Liver (tissue), 8 donors: ENCODE measurements at regions not wholly inside any gene's neighbourhood (a gene's known extent, or its start where the extent isn't known, plus 50 kb on each side); places are given as distances from the start of the nearest gene placed in this dataset.

Experiments used
- DNase-seq: peaks from one replicate; pipeline ENCODE4 v3.0.0-alpha.2; 2017; ENCODE audit warnings: low spot score
- H3K27ac ChIP-seq, 2 donors: one replicate each; pipeline ENCODE4 v1.7.0; 2013; ENCODE audit warnings: inconsistent platforms in 2 of 2, low read length in 2 of 2, control low read depth in 1 of 2, low read depth in 1 of 2, mild to moderate bottlenecking in 1 of 2
- H3K27me3 ChIP-seq, 4 donors: one replicate each; pipeline versions ENCODE4 v1.6.1 to v1.7.0; 2013; ENCODE audit warnings: low read length in 3 of 4, inconsistent platforms in 1 of 4, mild to moderate bottlenecking in 1 of 4, moderate library complexity in 1 of 4; ENCODE audit not compliant: control insufficient read depth in 4 of 4, insufficient read depth in 4 of 4
- H3K36me3 ChIP-seq, 4 donors: one replicate each; pipeline versions ENCODE4 v1.6.1 to v1.7.0; 2013; ENCODE audit warnings: low read length in 3 of 4, mild to moderate bottlenecking in 3 of 4, low read depth in 1 of 4, moderate library complexity in 1 of 4; ENCODE audit not compliant: control insufficient read depth in 4 of 4, insufficient read depth in 3 of 4
- H3K4me1 ChIP-seq, 4 donors: one replicate each; pipeline versions ENCODE4 v1.6.1 to v1.7.0; 2013; ENCODE audit warnings: low read length in 3 of 4, mild to moderate bottlenecking in 3 of 4, moderate library complexity in 1 of 4; ENCODE audit not compliant: control insufficient read depth in 4 of 4, insufficient read depth in 4 of 4
- H3K4me3 ChIP-seq, 3 donors: one replicate each; pipeline versions ENCODE4 v1.6.1 to v1.7.0; 2013; ENCODE audit warnings: low read length in 3 of 3, control low read depth in 1 of 3, low read depth in 1 of 3, mild to moderate bottlenecking in 1 of 3
- H3K9ac ChIP-seq, 2 donors: one replicate each; pipeline ENCODE4 v1.7.0; 2013; ENCODE audit warnings: low read length in 2 of 2, mild to moderate bottlenecking in 2 of 2, moderate library complexity in 2 of 2, control low read depth in 1 of 2, low read depth in 1 of 2
- H3K9me3 ChIP-seq, 4 donors: one replicate each; pipeline versions ENCODE4 v1.6.1 to v1.7.0; 2013; ENCODE audit warnings: low read length in 3 of 4; ENCODE audit not compliant: control insufficient read depth in 4 of 4
- ATF3 ChIP-seq: IDR thresholded peaks from 2 replicates; pipeline ENCODE4 v1.6.1; 2016; ENCODE audit warnings: antibody characterized with exemption
- CTCF ChIP-seq: fragments of 150-350 bp; IDR thresholded peaks from 2 replicates; pipeline ENCODE4 v1.5.1; 2017; ENCODE audit warnings: improper control_type of control experiment, low read depth, low read length; ENCODE audit not compliant: missing input control
- EGR1 ChIP-seq, 2 donors: IDR thresholded peaks; 2 replicates each; pipeline ENCODE4 v1.6.1; 2016 to 2018; ENCODE audit warnings: antibody characterized with exemption in 2 of 2, low read depth in 2 of 2
- FOXA1 ChIP-seq: IDR thresholded peaks from 2 replicates; pipeline ENCODE4 v1.6.1; 2016; ENCODE audit warnings: antibody characterized with exemption
- FOXA2 ChIP-seq: IDR thresholded peaks from 2 replicates; pipeline ENCODE4 v1.6.1; 2016; ENCODE audit warnings: antibody characterized with exemption
- GABPA ChIP-seq, 2 donors: IDR thresholded peaks in 1 of 2; conservative IDR thresholded peaks in 1 of 2; 2 replicates each; pipeline ENCODE4 v1.6.1; 2016; ENCODE audit warnings: antibody characterized with exemption in 2 of 2, mild to moderate bottlenecking in 1 of 2, moderate library complexity in 1 of 2
- HNF4A ChIP-seq, 2 donors: conservative IDR thresholded peaks; 2 replicates each; pipeline ENCODE4 v1.6.1; 2016; ENCODE audit warnings: antibody characterized with exemption in 2 of 2, mild to moderate bottlenecking in 2 of 2
- HNF4G ChIP-seq: IDR thresholded peaks from 2 replicates; pipeline ENCODE4 v1.6.1; 2016; ENCODE audit warnings: antibody characterized with exemption
- JUND ChIP-seq, 2 donors: IDR thresholded peaks; 2 replicates each; pipeline ENCODE4 v1.6.1; 2016; ENCODE audit warnings: antibody characterized with exemption in 2 of 2
- MAX ChIP-seq: IDR thresholded peaks from 2 replicates; pipeline ENCODE4 v1.6.1; 2016; ENCODE audit warnings: antibody characterized with exemption
- NR2F2 ChIP-seq: IDR thresholded peaks from 2 replicates; pipeline ENCODE4 v1.6.1; 2016; ENCODE audit warnings: antibody characterized with exemption
- RAD21 ChIP-seq, 2 donors: IDR thresholded peaks; 2 replicates each; pipeline ENCODE4 v1.6.1; 2016; ENCODE audit warnings: antibody characterized with exemption in 2 of 2, mild to moderate bottlenecking in 2 of 2
- REST ChIP-seq: IDR thresholded peaks from 2 replicates; pipeline ENCODE4 v1.6.1; 2016; ENCODE audit warnings: antibody characterized with exemption, mild to moderate bottlenecking
- RXRA ChIP-seq, 2 donors: IDR thresholded peaks; 2 replicates each; pipeline ENCODE4 v1.6.1; 2017 to 2018; ENCODE audit warnings: antibody characterized with exemption in 2 of 2, mild to moderate bottlenecking in 1 of 2
- SP1 ChIP-seq: IDR thresholded peaks from 2 replicates; pipeline ENCODE4 v1.6.1; 2018; ENCODE audit warnings: antibody characterized with exemption, mild to moderate bottlenecking
- TAF1 ChIP-seq: conservative IDR thresholded peaks from 2 replicates; pipeline ENCODE4 v1.6.1; 2016; ENCODE audit warnings: antibody characterized with exemption, mild to moderate bottlenecking
- YY1 ChIP-seq: IDR thresholded peaks from 2 replicates; pipeline ENCODE4 v1.6.1; 2016; ENCODE audit warnings: antibody characterized with exemption, mild to moderate bottlenecking
- ZBTB33 ChIP-seq: IDR thresholded peaks from 2 replicates; pipeline ENCODE4 v1.6.1; 2016; ENCODE audit warnings: antibody characterized with exemption
- WGBS: extraction: QIAGEN DNeasy Blood & Tissue Kit; methylation state at CpG from one replicate; pipeline ENCODE4 v1.1.7; 2013; 5-methylcytosine and 5-hydroxymethylcytosine counted together
- donor health status: healthy.
- donor health status: healthy.
- donor health status: healthy.
- donor health status: healthy.
- donor health status: healthy.

GRCh38 chr3:176755977-176756376 lies 441.3 kb downstream of the TBL1XR1 start:
- Histone ChIP-seq H3K4me1 (no peaks in the 10 kb centered on the region), H3K27ac (no peak overlapping the region), H3K9ac (no peak overlapping the region), H3K36me3 (no peaks in the 10 kb centered on the region), H3K27me3 (no peaks in the 10 kb centered on the region), H3K4me3 (no peak overlapping the region), H3K9me3 (no peaks in the 10 kb centered on the region)
- no peak for TF ChIP-seq HNF4G
- TF ChIP-seq HNF4A (conservative IDR thresholded peaks at IDR 0.05), result no peak
- TF ChIP-seq FOXA2, result no peak
- DNase-seq, result no peak
- WGBS, result 91% methylated on average over 6 of the region's 6 CpGs

- 44% methylated on average over 1 of the region's 1 CpG for WGBS
- Histone ChIP-seq H3K9ac (no peak overlapping the region), H3K4me1 (no peaks in the 10 kb centered on the region), H3K9me3 (no peaks in the 10 kb centered on the region), H3K27ac (no peak overlapping the region), H3K36me3 (no peaks in the 10 kb centered on the region), H3K27me3 (no peaks in the 10 kb centered on the region), H3K4me3 (no peak overlapping the region)
- TF ChIP-seq CTCF, result no peak
- no peak for TF ChIP-seq REST
- no peak for TF ChIP-seq RXRA (IDR thresholded peaks at IDR 0.05)
- TF ChIP-seq FOXA1, result no peak
- TF ChIP-seq ZBTB33, result no peak
- TF ChIP-seq ATF3, result no peak
- TF ChIP-seq YY1, result no peak
- TF ChIP-seq MAX, result no peak
- no peak for TF ChIP-seq RAD21 (IDR thresholded peaks at IDR 0.05)
- no peak for TF ChIP-seq GABPA (IDR thresholded peaks at IDR 0.05 in 1 of 2, conservative IDR thresholded peaks at IDR 0.05 in 1 of 2)
- no peak for TF ChIP-seq TAF1
- TF ChIP-seq NR2F2, result no peak
- no peak for TF ChIP-seq HNF4G
- no peak for TF ChIP-seq JUND (IDR thresholded peaks at IDR 0.05)
- TF ChIP-seq FOXA2, result no peak
- TF ChIP-seq SP1, result no peak
- no peak for TF ChIP-seq HNF4A (conservative IDR thresholded peaks at IDR 0.05)
- TF ChIP-seq EGR1 (IDR thresholded peaks at IDR 0.05; ENCODE audit: low read depth in 2 of 2), result no peak
- DNase-seq, result no peak
These were observed 441.7 kb downstream of the TBL1XR1 start for GRCh38 chr3:176755552-176755951.
